Stimulated activated CD8-positive, alpha-beta memory T cell treated with anti-CD3 and anti-CD28 coated beads, Interleukin-2, amount 100 ng/mL, for 1 hour (primary cell): ENCODE measurements at regions not wholly inside any gene's neighbourhood (a gene's known extent, or its start where the extent isn't known, plus 50 kb on each side); places are given as distances from the start of the nearest gene placed in this dataset.

ENCODE experiments used
- DNase-seq, 2 donors: peaks; one replicate each; pipeline ENCODE4 v3.0.0-alpha.2; 2020; ENCODE audit warnings: low read depth in 2 of 2

DNA sequence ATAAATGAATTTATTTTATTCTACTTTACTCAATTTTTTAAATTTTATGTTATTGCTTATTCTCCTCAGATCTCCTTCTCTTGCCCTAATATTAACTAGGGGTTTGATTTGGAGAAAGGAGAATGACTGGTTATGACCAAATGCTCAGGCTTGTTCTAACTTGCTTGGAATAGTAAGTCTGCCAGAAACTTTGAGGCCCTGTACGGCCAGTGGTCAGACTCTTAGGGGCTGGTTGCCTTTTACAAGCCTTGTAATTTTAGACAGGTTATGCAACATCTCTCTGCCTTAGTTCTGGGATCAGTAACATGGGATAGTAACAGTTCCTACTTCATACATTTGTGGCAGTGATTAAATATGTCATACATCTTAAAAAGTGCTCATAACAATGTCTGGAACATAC lies 279.5 kb downstream of the DUSP10 start:
- DNase-seq, result no peak

DNA sequence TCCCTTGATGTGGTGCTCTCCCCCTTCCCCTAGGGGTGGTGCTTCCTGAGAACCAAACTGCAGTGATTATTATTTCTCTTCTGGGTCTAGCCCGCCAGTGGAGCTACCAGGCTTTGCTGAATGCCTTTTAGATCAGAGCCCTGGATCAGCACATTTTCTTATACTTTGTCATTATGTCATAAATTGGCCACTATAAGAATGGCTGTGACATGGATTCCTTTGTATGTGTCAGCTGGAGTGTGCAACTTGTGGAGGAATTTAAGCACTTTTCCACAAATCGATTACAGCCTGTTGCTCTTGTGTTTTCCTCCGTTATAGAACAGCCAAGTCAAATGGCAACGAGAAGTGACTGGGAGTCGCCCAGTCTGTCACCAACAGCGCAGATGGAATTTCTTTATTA lies 273.3 kb downstream of the DUSP10 start:
- DNase-seq, result no peak

DNA sequence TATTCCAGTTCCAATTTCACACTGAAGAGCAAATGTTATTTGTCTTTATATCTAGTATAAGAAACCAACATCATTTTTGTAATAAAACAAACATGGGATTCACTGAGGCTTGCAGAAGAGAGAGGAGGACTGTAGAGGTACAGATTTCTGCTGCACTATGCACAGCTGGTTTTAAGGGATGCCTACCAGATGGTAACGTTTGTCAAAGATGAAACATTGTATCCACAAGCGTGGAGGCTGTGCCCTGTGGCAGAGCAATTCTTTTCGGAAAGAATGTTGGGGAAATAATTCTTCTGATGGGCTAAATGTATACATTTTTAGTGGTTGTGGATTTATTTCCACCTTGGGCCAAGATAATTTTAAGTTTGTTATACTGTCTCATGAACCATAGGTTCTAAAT lies 272.4 kb downstream of the DUSP10 start:
- DNase-seq, result no peak

DNA sequence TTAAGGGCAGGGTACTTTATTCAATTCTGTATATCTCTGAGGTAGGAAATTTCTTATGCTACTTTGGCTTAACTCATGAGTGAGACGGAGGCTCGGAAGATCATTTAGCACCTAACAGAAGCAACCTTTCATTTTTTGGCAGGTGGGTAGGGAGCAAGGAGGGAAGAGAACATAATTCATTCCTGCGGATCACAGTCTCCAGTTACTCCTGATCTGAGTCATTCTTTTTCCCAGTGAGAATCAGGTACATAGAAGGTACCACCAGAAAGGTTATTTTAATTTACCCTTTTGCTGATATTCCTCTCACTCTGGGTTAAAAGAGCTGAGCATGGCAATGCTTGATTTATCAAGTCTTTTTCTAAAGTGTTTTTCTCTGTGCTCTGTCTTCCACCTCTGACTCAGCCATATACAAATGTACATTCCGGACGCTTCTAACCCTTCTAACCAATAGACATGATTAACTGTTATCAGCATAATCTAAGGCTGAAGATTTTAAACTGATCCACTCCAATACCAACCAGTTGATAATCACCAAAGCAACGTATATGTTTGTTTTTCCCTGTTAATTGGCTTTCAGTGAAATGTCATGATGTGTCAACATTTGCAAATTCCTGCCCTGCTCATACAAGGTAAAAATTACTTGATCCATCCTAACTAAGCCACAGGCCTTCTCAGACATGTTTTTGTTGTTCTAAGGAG lies 271.7 kb downstream of the DUSP10 start:
- DNase-seq, result no peak

DNA sequence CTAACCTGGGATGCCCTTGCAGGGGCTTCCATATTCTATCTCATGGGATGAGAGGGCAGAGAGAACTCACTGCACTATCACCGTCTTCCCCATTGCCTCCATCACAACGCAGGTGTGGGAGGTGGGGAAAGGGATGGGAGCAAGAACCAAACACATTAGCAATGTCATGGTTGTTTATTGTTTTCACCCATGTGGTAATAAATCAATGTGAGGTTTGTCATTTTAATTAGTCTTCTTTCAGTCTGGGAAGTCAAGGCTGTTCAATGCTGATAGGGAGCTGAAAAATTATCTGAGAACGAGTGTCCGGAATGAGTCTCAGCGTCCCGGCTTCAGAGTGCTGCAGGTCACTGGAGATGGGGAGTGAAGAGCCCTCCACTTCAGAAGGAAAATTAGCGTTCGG lies 268.5 kb downstream of the DUSP10 start:
- no peak for DNase-seq

DNA sequence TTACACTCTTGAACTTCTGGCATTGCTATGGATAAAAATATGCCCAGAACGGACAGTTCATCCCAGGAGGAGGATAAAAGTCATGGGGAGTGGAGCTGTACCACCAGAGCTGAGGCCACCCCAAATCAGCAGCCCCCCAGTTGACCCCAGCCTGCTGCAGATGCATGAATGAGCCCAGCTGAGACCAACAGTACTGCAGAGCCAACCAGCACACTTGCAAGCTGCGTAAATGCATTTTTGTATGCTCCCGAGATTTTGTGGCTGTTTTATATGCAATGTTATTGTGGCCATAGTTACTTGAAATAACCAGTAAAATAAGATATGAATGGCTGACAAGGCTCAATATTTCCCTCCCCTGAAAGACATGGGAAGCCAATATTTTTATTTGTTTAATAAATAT lies 264.6 kb downstream of the DUSP10 start:
- no peak for DNase-seq

DNA sequence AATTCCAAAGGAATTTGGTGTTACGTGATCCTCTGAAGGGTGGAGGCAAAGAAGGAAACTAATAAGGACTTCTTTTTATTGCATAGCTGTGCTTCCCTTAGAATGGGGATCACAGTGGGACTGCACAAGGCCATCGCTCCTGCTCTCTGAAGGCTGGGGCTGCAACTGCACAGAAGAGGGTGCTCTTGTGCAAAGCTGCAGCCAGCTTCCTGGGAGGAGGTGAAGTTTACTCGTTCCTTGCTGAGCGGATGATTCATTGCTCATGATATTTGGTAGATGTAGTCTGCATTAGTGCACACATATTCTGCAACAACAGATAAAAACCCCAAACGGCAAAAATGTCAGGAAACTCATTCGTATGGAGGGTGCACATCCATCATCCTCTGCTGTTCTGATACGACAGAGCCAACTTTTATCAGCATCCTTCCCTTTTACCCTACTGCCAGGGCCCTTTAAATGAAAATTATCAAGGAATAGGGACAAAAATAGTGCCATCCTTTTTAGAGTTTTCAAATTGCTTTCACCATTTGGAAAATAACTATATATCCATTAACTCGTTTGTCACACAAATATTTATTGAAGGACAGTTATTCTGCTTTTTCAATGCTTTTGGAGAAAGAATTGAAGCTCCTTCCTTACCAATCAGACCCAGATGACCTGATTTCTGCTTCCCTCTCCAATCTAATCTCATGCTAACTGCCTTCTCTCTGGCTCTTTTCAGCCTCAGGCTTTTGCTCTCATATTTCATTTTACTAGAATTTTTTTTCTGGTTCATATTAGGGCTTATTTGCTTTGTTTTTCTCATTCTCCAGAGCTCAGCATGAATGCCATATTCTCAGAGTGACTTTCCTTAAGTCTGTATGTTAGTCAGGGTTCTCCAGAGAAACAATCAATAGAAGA lies 263.6 kb downstream of the DUSP10 start:
- DNase-seq, result peak; percentile 20 to 33

DNA sequence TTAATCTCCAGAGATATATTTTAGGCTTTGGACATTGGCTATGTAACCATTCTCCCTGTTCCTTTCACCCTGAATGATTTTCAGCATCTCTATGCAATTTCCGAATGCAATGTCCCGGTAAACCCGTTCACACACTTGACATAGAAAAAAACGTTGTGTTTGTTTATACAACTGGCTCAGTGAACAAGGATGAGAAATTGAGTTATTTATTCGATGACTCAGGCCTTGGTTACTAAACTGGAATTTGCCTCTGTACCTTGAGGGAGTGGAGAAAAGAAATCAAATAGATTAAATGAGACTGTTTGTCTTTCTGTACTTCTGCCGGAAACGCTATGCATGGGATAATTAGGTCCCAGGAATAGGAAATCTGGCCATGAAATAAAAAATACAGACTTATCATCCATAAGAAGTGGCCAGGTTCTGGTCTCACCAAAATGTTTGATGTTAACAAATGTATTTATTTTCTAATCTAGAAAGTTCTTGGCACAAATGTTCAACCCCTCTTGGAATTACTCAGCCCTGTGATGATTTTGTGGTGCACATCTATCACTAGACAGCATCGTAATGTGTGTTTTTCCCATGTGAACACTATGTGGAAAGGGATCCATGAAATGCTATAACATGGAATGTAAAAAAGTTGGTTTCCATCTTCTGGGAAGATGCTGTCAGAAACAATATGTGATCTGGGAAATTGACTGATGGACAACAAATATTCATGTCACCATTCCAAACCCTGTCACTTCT lies 253.9 kb downstream of the DUSP10 start:
- DNase-seq, result no peak

DNA sequence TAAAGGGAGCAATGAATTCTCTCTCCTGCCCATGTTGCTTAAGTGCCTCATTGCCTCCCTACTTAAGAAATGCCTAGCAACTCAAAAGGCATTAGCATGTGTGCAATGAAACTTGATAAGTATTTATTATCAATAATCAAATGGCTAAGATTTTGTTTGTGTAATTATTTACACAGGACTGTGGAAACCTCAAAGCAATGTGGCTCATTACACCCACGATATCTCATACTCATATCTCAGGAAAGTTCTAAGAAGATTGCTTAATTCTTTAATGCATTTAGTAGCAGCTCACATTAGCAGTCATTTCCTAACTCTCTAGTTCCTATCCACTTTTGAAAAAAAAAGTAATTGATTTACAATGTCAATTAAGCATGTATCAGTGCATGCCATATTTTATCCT lies 253.3 kb downstream of the DUSP10 start:
- no peak for DNase-seq

DNA sequence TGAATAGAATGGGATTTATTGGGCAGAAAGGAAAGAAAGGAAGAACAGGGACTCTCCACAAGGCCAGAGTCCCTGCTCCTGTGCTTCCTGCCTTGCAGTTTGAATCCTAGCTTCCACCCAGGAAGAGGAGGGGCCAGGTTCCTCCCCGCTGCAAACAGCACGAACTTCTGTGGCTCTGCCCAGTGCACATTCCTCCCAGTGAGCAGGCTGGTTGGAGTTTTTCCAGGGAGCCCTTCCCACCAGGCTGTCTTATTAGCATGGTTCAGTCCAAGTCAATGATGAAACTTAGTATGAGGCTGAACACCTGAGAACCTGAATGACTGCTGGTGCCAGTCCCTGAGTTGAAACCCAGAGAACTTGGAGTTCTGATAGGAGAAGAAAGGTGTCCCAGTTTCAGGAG lies 247.2 kb downstream of the DUSP10 start:
- no peak for DNase-seq

DNA sequence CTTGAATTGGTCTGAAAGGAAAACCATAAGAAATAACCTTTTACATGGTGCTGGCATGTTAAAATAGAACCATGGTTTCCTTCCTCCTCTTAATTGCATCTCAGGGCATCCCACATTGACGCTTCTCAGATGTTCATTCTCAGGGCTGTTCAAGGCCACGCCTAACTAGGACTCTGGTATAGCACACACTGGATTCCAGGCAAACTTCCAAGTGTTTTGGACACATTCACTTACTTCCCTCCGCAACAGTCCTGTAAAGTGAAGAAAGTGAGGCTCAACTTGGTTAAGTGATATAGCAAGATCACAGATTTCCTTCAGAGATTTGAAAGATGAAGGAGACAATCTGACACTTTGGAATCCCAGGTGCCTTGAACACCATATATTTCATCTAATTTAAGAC lies 244.8 kb downstream of the DUSP10 start:
- no peak for DNase-seq

DNA sequence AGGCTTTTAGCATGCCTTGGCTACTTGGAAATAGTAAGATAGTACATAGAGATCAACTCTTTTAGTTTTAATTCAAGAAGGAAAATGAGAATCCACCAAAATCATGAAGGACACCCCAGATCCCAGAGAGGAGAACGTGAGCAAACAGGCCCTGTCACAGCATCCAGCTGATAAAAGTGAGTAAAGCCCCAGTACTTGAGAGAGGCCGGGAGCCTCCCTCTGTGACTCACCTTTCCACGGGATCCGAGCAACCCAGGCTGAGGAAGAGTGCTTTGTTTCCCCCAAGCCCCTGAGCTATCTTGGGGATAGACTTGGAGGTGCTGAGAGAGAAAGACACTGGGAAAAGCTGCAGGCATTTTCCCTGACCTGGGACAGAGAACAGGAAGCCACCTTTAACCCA lies 238.6 kb downstream of the DUSP10 start:
- no peak for DNase-seq

DNA sequence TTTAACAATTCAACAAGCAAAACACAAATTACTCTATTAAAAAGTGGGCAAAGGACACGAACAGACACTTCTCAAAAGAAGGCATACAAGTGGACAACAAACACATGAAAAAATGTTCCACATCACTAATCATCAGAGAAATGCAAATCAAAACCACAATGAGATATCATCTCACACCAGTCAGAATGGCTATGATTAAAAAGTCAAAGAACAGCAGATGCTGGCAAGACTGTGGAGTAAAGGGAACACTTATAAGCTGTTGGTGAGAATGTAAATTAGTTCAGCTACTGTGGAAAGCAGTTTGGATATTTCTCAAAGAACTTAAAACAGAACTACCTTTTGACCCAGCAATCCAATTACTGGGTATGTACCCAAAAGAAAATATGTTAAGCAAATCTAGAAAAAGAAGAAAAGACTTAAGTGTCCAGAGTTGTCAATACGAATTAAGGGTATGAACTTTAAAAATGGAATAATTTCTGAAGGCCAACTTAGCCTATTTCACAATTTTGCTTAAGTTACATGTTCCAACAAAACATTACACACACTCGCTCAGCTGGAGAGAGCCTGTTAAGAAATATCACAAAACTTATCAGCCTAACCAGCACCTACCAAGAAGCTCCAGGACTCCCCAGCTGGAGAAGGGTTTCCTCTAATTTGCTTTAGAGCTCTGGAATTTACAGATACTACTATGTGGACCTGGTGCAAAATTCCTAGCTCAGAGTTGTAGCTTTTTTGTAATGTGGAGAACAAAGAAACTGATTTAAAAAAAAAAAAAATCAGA lies 232.1 kb downstream of the DUSP10 start:
- no peak for DNase-seq

DNA sequence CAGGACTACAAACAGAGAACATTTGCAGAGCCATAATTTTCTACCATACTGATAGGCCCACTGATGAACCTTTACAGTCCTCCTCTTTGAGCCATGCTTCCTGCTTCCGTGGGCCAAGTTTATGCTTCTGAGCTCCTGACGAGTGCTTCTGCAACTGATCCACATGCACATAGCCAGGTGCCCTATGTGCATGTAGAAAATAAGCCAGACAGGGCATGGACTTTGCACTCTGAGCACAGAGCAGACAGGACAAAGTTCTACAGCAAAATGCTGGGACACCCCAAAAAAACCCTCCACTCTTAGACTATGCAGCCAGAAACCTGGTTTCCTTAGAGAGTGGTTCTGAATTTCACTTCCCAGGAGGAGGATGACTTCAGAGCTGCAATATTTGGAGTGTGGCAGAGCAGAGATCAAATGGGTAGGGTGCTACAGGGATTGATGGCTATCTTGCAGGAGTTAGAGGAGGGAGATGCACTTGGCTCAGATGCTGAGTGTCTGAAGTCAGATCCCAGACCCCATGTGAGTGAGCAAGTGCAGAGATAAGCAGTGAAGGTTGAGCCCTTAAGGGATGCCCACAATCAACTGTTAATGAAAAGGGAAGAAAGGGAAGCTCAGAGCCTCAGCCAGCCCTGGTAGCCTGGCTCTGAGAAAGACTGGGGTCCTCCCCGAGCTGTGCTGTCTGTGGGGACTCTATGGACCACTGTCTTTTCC lies 230.9 kb downstream of the DUSP10 start:
- DNase-seq, result no peak

DNA sequence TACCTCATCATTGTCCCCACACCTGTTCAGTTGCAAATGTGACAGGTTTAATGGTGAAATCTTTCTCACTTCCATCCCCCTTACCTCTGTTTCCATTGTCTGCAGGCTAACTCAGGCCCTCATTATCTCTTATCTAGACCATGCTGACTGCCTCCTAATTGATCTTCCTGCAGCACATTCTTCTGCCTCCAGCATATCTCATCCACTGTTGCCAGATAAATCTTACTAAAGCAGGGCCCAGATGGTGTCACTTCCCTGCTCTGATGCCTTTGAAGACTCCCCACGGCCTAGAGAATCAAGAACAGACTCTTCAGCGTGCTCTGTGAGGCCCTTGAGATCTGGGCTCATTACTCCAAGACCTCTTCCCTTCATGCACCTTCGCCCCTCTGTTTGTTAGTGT lies 230.1 kb downstream of the DUSP10 start:
- DNase-seq, result no peak

DNA sequence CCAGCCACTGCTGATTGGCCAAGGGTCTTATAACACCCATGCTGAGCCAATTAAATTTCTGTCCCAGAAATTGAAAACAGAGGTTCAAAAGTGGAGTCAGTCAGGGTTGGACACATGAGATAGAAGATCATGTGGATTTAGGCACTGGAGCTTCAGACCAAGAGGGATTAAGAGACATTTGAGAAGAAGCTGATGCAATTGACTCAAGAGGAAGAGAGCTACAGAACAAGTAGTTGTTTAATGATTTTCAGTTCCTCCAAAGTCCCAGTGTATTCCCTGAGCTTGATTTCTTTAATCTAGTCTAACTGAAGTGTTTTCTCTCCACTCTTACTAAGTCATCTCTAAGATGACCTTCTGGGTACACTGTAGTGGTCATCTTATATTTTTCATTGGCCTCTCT lies 227.1 kb downstream of the DUSP10 start:
- DNase-seq, result no peak

DNA sequence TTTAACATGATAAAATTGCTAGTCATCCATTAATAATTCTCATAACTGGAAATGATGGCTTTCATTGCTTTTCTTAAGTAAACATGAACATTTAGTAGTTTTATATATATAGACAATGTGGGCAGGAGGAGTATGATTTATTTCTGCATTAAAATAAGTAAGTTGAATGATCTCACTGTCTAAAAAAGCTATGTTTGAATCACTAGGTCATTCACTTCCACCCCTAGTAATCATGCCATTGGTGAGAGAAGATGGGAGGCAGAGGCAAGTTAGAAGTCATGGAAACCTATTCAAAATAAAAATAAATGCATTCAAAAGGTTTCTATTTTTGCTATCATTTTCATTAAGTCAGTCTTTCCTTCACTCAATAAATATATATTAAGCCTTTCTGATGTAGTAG lies 226.4 kb downstream of the DUSP10 start:
- no peak for DNase-seq

DNA sequence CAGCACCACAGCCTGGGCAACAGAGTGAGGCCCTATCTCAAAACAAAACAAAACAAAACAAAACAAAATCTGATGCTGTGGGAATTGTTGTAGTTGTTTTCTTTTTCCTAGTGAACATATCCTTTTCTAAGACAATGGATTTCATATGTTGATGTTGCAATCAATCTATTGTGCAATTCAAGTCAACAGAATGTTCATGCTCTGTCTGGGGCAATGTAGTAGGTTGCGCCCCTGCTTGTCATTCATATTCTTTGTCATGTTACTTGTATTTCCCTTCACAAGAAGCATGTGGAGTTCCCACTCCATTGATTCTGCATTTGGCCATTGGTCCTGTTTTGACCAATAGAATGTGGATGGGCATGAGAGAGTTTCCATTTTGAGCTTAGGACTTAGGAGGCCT lies 223.9 kb downstream of the DUSP10 start:
- no peak for DNase-seq

DNA sequence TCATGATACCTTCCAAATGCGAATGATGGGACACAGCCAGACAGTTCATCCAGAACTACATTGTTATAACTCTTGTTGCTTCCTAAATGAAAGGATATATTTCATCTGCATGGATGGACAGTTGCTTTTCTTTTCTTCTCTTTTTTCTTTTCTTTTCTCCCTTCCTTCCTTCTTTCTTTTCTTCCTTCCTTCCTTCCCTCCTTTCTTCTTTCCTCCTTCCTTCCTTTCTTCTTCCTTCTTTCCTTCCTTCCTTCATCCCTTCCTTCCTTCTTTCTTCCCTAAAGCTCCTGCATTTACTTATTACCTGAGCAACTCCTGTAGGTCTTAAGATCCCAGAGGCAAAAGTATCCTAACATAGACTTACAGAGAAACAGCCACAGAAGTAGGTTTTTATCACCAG lies 221.6 kb downstream of the DUSP10 start:
- DNase-seq, result no peak

DNA sequence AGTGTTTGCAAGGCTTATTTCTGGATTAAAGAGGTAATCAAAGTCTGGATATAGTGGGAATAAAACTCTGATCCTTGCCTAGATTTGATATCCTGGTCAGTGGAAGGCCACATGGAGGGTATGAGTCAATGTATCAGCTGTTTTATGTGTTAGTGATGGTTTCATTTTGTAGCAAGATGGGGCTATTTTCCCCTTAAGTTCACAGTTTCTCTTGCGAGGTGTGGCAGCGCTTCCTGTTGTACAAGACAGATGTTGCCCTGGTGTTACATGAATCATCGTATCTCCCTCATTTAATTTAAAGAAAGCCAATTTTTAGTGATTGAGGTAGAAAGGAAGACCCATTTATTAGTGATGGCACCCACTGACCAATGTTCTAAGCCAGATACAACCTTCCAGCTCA lies 220.2 kb downstream of the DUSP10 start:
- no peak for DNase-seq

DNA sequence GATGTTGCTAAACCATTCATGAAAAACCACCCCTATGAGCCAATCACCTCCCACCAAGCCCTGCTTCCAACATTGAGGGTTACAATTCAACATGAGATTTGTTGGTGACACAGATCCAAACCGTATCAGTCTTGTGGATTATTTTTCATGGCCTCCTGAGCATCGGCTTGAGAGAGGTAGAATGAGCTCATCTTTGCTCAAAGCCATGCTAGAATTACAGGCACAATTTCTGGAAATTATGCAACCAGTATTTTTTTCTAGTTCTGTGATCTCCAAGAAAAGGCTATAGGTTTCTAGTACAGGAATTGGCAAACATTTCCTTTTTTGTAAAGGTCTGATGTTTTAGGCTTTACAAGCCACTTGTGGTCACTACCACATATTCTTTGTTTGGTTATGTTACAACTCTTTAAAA lies 219.4 kb downstream of the DUSP10 start:
- DNase-seq, result no peak
